ENCODE measurements at regions not wholly inside any gene's neighbourhood (a gene's known extent, or its start where the extent isn't known, plus 50 kb on each side); places are given as distances from the start of the nearest gene placed in this dataset.

DNA sequence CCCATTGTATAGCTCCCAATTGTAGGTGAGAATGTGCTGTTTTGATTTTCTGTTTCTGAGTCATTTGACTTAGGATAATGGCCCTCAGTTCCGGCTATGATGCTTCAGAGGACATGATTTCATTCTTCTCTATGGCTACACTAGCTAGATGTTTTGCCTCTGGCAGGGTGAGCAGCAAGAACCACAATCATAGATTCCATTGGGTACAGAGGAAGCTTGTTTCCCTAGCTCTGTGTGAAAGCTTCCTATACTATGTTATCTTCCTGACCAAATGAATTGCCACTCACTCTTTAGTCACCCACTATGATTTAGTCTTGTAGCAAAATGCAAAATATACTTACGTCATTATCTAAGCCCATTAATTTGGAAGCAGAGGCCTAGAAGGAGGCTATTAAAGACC, 616.3 kb downstream of the PLA2G4A start:
- DNase-seq (ENCODE audit: low read depth): no peak

DNA sequence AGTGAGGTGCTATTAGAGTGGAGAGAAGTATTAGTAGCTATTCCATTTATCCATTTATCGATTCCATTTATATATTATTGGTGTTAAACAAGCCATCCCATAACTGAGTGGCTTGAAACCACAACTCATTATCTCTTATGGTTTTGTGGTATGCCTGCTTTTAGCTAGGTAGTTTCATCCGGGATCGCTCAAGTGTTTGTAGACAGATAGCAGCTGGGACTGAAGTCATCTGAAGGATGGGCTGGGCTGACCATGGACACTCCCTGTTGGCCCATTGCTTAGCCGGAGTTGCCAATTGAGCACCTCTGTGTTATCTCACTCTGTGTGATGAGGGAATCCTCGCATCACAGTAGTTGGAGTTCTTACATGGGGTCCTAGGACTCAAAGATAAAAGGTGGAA, 622.5 kb downstream of the PLA2G4A start:
- DNase-seq (ENCODE audit: low read depth): no peak

DNA sequence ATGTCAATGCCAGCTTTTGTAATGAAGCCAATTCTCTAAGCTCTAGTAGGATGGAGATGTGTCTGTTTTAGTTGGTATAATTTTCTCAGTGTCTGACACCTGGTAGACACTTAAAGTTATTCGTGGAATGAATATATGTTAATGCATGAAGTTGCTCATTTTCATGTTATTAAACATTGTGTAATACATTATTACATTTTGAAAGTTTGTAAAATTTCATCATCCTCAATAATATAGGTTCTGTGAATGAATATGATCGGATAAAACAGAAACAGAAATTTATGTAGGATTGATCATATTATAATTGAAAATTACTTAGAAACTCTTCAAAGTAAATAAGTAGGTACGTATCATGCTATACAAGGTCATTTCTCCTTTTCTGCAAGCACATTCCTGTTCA, 625.3 kb downstream of the PLA2G4A start:
- no peak for DNase-seq (ENCODE audit: low read depth)

DNA sequence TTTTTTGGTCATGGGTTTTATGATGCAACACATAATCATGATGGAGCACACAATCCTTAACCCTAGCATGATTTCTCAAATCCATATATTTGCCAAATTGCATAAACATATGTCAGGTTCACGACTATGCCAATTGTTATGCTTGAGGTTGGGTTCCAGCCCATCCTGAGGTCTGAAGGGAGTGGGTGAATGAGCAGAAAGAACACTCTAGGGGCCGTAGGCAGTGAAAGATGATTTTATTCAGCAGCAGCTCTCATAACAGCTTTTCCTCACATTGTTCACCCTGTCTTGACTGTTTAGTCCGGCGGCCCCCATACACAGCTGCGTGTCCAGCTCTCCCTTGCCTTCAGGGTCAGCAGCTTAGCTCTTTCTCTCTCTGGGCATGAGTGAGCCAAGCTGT, 627.7 kb downstream of the PLA2G4A start:
- DNase-seq (ENCODE audit: low read depth): no peak

DNA sequence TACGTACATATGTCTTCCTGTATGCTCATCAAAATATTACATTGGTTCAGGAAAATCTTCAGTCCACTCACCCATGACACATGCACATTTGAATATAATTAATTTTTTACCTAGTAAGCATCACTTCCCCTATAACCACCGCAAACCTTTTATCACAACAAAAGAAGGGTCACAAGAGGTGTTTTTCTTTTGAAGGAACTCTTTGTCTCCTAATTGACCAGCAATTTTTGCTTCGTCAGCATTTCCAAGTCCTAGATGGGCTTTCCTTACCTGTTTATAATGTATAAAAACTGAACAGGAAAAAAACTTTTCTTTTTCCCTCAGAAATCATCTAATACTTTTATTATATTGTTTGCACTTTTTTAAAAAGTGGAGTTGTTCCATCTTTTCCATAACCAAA, 631.3 kb downstream of the PLA2G4A start:
- DNase-seq (ENCODE audit: low read depth): no peak

DNA sequence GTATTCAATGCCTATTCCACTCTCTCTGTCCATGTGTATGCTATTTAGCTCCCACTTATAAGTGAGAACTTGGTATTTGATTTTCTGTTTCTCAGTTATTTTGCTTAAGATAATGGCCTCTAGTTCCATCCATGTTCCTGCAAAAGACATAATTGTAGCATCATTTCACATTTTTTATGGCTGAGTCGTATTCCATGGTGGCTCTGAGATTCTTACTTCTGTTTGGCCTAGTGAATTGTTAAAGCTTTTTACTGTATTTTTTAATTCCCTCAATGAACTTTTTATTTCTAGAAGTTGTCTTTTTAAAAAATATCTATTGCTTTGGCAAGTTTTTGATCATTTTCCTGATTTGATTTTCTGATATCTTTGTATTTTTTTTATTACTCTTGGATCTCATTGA, 635.6 kb downstream of the PLA2G4A start:
- DNase-seq (ENCODE audit: low read depth): no peak

DNA sequence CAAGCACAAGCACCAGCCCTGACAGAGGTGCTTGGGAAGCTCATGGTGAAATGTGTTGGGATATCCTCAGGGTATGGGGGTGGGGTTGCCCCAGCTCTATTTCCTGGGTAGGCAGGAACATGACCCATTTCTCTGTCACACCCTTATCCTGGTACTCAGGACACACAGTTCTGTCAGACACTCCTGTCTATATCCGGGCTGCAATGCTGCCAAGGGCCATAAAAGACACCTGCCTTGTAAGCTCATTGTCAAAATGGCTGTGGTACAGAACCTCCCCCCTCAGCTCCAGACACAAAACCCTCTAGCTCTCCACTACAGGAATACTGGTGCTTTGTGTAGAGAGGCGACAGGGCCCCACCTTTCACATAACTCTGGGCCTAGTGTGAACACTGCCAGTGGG, 636.7 kb downstream of the PLA2G4A start:
- no peak for DNase-seq (ENCODE audit: low read depth)

DNA sequence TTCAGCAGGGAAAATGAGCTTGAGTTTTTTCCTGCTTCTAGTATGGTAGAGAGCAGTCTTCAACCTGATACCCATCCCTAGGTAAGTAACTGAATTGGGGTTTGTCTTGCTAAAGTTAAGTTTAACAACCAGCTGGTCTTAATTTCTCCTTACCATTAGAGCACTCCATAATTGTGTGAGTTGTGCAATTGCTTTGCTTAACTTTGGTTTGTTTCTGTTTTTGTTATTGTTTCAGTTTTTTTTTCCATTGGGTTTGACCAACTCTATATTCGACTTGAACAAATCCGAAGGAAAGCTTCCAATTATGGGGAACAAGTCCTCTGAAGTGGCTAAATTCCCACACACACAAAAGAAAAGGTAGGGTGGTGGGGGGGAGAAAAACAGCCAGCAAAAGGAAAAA, 641.1 kb downstream of the PLA2G4A start:
- DNase-seq (ENCODE audit: low read depth): no peak

DNA sequence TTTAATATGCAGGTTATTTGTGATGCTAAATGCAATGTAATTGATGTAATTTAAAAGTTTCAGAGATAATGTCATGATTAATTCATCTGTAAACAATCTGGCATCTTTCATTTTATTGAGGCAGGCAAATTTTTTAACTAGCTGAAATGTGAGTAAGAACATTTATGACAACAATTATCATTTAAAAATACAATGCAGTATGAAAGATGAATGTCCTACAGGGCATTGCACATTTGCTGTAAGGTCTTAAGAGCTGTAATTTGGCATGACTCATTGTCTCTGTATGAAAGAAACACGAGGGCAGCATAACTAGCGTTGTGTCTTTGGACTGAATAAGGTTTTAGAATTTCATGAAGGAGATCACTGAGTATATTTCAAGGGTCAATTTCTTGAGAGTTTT, 642.8 kb downstream of the PLA2G4A start:
- DNase-seq (ENCODE audit: low read depth): no peak

DNA sequence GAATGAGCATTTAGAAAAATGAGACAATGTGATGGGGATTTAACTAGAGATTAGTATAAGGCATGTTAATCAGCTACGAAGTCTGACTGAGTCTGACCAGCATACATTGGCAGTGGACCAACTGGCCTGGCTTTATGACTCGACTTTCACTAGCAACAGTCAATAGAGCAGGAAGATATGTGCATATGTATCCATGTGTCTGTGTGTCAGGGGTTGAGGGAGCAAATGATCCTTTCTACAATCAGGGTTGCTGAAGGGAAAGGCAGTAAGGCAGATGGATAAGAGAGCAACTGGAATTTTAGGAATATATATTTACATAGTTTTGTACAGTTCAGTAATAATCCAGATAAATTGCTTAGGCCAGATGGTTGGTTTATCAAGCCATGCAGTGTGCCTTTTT, 645.6 kb downstream of the PLA2G4A start:
- no peak for DNase-seq (ENCODE audit: low read depth)

DNA sequence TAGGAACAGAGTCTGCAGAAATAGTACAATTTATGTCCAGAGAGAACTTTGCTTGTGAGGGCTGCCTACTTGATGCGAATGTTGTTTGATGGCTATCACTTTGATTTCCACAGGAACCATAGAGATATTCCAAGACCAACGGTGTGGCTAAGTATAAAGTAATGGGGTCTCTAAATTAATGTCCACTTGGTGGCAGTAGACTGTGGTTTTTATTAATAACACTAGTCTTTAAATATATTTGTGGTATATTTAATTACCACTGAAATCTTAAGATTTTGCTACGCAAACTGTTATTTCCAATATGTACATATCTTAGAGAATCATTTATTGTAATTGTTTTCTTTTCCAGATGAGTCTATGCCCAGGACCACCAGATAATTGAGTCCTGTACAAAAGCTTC, 647.9 kb downstream of the PLA2G4A start:
- no peak for DNase-seq (ENCODE audit: low read depth)

DNA sequence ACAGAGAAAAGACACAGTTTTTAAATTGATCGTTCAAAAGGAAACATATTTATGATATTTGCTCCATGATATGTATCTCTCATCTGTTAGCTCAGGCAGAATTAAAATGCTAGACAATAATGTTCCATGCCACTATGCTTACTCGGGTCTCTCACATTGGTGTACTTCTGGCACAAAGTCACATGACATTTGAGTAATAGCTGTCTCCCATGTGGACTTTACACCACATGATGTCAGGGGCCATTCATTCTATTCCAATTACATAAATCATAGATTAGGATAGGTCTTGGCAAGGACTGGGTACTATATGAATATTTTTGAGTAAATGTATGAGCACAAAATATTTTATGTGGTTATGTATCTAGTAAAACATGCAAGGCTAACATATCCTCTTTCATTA, 648.4 kb downstream of the PLA2G4A start:
- DNase-seq (ENCODE audit: low read depth): no peak

DNA sequence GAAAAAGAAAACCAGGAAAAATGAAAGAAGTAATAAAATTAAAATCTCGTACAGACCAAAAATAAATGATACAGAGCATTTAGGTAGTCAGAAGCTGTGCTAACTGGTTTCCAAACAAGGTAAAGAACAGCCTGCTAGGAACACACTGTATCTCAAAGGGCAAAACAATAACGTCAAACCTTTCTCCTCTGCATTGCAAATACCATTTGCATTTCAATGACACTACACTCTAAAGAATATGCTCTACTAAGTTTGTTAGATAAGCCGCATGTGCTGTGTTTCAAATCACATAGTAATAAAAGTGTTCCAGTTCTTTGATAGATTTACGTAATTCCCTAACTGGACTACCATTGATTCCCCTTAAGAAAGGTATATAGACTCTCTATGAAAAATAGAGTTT, 648.8 kb downstream of the PLA2G4A start:
- no peak for DNase-seq (ENCODE audit: low read depth)

DNA sequence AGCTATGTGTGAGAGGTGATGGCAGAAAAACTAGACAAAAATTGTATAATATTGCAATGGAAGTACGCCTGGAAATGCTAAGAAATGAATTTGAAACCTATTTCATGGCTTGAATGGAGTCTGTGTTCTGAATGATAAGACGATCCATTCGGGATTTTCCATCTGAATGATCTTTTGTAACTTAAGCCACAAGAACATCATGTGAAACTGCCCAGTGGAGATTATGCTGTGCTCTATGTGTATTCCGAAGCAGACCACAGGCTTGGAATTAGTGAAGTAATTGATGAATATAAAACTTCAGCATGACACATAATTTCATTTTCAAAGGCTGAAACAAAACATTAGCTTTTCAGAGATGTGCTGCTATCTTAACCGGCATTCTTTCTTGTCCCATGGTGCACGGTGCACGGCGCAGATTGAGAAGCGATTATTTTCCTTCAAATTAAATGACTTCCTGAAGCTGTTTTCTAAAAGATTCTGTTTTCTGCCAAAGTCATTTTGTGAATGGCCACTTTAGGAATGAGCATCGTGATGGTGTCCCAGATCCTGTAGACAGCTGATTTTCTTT, 652.9 kb downstream of the PLA2G4A start:
- no peak for DNase-seq (ENCODE audit: low read depth)

DNA sequence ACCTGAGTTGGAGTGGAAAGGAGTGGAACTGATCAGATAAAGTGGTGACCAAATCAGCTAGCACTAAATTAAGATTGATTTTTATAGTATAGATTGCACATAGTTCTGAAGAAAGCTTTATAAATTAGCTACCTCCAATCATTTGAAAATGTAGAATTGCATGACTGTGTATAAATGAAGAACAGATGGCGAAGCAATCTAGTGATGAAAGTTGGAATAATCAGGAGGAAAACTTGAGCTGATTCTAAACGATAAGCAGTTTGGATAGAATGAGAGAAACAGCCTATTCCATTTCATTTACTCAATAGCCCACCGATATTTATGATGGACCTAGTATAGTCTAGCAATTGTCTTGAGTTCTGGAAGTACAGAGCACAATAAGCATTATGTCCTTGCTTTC, 661.5 kb downstream of the PLA2G4A start:
- no peak for DNase-seq (ENCODE audit: low read depth)

DNA sequence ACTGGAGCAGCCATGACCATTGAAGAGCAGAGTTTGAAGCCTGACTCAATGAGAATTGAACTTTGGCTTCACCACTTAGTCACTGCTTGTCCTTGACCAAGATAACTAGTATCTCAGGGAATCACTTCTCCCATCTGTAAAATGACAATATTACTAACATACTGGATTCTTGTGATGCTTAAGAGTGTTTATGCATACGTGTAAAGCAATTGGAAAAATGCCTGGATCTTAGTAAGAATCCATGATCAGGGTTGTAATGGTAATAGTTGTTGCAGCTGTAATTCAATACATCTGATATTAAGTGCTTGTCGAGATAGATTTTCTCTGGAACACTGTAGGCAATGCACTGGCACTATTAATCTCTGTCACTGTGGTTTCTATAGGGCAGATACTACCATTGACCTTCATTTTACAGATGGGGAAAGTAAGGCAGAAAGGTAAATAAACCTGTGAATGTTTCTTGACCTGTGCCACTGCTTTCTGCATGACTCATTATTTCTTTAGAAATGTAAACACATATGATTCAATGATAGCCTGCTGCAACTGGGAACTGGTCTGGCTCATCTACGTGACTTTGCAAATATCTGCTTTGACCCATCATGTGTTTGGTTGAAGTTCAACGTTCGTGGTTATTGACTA, 662.5 kb downstream of the PLA2G4A start:
- DNase-seq (ENCODE audit: low read depth): no peak

DNA sequence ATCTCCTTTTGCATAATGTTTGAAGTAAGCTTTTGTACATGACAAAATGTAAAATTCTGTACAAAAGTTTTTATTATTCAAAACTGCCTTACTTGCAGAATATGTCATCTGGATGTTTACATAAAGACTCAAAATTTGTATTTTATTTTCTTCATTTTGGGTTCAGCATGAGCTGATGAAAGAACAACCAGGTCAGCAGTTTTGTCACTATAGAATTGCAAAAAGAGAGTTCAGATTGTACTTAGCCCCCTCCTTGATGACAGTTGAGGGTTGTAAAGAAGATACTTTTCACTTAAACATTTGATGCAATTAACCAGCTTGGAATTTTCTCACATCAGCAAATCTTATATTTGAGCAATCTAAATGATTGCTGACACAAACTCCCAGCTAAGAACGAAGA, 669.3 kb downstream of the PLA2G4A start:
- no peak for DNase-seq (ENCODE audit: low read depth)

DNA sequence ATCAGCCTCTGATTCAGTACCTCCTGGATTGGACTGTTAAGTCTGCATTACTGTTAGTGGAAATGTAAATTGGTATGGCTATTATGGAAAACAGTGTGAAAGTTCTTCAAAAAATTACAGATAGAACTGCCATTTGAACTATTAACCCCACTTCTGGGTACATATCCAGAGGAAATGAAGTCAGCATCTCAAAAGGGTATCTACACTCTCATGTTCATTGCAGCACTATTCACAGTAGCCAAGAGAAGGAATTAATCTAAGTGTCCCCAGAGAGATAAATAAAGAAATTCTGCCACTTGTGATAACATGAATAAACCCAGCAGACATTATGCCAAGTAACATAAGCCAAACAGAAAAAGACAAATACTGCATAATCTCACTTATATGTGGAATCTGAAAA, 676.0 kb downstream of the PLA2G4A start:
- no peak for DNase-seq (ENCODE audit: low read depth)

DNA sequence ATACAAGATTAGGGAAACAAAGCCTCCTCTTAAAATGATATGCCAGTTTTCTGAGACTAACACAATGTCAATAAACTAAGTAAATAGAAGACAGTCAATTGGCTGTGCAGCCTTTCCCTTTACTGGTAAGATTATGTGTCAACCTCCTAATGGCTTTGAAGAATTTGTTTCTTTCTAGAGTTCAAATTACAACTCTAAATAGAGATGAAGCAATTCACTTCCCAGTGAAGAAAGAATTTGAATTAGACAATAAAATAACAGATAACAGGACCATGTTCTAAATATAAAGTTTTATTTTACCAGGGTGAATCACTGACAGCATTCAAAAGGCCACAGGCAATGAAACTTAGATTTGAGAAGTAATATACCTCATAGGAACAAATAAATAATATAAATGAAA, 680.3 kb downstream of the PLA2G4A start:
- DNase-seq (ENCODE audit: low read depth): no peak

DNA sequence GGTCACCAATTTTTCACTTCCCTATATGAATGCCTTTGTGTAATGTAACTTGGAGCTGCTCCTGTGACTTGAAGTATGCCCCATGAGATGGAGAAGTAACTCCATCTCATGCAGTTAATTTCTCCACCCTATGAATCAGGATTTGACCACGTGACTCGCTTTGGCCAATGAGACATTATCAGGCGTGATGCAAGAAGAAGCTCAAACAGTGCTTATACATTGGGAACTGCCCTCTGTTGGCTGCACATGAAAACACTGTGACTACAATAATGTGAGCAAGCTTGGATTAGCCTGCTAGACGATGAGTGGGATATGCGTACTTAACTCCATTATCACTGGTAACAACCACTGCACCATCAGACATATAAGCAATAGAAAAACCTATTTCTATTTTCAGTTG, 684.4 kb downstream of the PLA2G4A start:
- DNase-seq (ENCODE audit: low read depth): no peak

DNA sequence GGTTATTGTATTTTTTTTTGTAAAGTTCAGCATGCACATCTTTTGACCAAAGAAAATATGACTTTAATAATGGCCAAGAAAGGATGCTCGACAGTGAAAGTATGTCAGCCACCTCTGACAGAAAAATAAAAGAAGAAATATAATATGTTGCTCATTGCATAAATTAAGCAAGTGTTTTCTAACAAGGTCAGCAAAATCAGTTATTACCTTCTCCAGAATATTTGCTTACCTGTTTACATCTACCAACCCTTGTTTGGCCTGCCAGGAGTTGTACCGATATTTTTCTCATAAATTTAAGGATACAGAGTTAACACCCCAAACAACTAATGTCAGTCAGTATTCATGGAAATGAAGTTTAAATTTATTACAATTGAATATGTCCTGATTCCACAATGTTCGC, 685.4 kb downstream of the PLA2G4A start:
- DNase-seq (ENCODE audit: low read depth): no peak

DNA sequence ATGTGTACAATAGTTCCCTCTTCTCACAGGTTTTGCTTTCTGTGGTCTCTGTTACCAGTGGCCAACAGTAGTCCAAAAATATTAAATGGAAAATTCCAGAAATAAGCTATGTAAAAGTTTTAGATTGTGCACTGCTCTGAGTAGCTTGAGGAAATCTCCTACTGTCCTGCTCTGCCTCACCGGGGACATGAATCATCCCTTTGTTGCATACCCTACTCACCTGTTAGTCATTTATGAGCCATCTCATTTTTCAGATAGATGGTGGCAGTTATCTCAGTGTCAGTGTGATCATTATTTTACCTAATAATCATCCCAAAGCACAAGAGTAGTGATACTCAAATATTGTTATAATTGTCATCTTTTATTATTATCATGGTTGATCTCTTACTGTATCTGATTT, 688.1 kb downstream of the PLA2G4A start:
- DNase-seq (ENCODE audit: low read depth): no peak

DNA sequence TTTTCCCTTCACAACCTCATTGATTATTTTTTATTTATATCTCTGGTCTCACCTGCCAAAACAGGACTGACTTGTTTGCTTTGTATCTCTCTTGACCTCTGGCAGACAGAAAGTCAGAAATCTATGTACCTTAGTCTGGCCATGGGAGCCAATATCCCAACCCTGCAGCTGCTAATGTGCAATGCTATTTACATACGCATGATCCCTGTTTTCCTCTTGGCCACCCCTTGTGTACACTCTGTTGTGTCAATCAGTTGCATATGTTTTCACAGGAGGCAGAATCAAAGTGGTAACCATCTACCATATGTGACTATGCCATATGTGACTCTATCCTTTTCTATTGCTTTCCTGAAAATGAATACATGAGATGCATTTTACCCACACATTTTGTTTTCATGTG, 688.8 kb downstream of the PLA2G4A start:
- DNase-seq (ENCODE audit: low read depth): no peak

DNA sequence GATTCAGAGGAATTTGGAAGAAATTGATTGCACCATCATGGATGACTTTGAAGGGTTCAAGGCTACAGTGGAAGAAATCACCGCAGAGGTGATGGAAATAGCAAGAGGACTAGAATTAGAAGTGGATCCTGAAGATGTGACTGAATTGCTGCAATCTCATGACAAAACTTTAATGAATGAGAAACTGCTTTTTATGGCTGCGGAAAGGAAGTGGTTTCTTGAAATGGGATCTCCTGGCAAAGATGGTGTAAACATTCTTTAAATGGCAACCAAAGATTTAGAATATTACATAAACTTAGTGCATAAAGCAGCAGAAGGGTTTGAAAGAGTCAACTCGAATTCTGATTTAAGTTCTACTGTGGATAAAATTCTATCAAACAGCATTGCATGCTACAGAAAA, 698.6 kb downstream of the PLA2G4A start:
- no peak for DNase-seq (ENCODE audit: low read depth)

DNA sequence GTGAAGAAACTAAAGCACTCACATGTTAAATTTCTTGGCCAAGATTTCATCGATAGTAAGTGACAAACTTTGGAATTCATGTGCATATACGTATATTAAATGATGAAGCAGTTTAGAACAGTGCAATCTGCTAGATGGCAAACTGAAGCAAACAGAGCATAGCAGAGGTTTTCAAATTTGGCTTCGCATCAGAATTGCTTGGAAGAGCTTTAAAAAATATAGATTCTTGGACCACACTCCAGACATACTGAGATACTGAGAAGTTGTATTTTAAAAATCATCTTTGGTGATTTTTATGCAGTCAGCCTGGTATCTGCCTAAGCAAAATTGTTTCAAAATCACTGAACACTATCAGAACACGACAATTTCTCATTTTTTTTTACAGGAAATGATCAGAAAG, 709.2 kb downstream of the PLA2G4A start:
- DNase-seq (ENCODE audit: low read depth): no peak
